Ovary (tissue), 7 donors: ENCODE measurements at regions not wholly inside any gene's neighbourhood (a gene's known extent, or its start where the extent isn't known, plus 50 kb on each side); places are given as distances from the start of the nearest gene placed in this dataset.

Experiments
- DNase-seq, 5 donors: peaks; one replicate each; pipeline ENCODE4 v3.0.0-alpha.2; 2019 to 2020
- H3K27ac ChIP-seq, 2 donors: fragments of 200-600 bp; one replicate each; pipeline versions ENCODE4 v1.5.1 to v1.8.0; 2019 to 2022
- H3K27me3 ChIP-seq: fragments of 200-600 bp; one replicate; pipeline ENCODE4 v1.8.0; 2022
- H3K36me3 ChIP-seq: fragments of 200-600 bp; sonication (generic); one replicate; pipeline ENCODE4 v1.5.1; 2019
- H3K4me1 ChIP-seq: one replicate; pipeline ENCODE4 v1.8.1; 2013; ENCODE audit warnings: mild to moderate bottlenecking, moderate library complexity; ENCODE audit not compliant: insufficient read depth
- H3K4me3 ChIP-seq: fragments of 200-600 bp; sonication (generic); one replicate; pipeline ENCODE4 v1.5.1; 2017
- H3K9me3 ChIP-seq, 2 donors: fragments of 200-600 bp in 1 of 2; sonication (generic) in 1 of 2; one replicate each; pipeline versions ENCODE4 v1.5.1 to v1.8.1; 2013 to 2019; ENCODE audit warnings: mild to moderate bottlenecking in 1 of 2, moderate library complexity in 1 of 2
- EP300 ChIP-seq: sonication (generic); formaldehyde crosslinking; IDR thresholded peaks from one replicate; pipeline ENCODE4 v1.6.1; 2017; ENCODE audit warnings: antibody characterized with exemption
- POLR2A ChIP-seq: fragments of 450-650 bp; IDR thresholded peaks from one replicate; pipeline ENCODE4 v1.6.1; 2017; ENCODE audit warnings: antibody characterized with exemption, mild to moderate bottlenecking, moderate library complexity
- WGBS, 3 donors: extraction: QIAGEN DNeasy Blood & Tissue Kit in 1 of 3; methylation state at CpG; one replicate each; pipeline versions ENCODE4 v1.1.5 to v1.1.7; 2013 to 2017; 5-methylcytosine and 5-hydroxymethylcytosine counted together
- intact Hi-C, 4 donors: fragments of 100-400 bp; cut with DNase I; formaldehyde crosslinking; loops; one replicate each; pipeline versions ENCODE4 v1.11.0 to v1.15.1; 2022 to 2023
- TF ChIP-seq, protein P1 (sequence below), 3 donors: fragments of 450-650 bp in 2 of 3; fragments of 200-600 bp in 1 of 3; IDR thresholded peaks; one replicate each; pipeline versions ENCODE4 v1.5.1 to v1.8.0; 2016 to 2022; ENCODE audit warnings: antibody characterized with exemption in 3 of 3, mild to moderate bottlenecking in 1 of 3
- donor health status: DM: no; HTN: no; CAD: no; lungs with moderate emphysema.
- donor health status: DM: no; HTN: no; CAD: no.
- donor health status: Bipolar disorder and iron deficiency.
- donor health status: DM: no; HTN: no; CAD: no.
- donor health status: DM: yes; HTN: yes; CAD: no.

DNA sequence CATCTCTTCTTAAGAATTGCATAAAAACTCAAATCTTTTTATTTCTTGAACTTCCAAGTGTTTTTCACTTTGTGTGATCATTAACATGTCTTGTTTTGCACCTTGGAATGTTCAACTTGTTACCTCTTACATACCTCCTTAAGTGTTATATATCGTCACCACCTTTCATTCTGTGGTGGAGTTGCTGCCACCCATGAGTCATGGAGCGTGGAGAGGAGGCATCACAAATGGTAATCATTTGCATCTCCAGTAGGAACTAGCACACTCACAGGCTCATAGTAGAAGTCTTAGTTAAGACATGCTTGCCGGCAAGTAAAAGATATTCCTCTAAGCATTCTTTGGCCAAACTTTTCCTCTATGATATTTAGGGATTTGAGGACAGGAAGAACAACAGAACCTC lies 67.0 kb upstream of the VCX start:
- no peak overlapping the region for H3K27ac ChIP-seq
- intact Hi-C loops, result no loop called here
- WGBS, 3 donors, result 75 to 83% (median 82%) methylated on average over 3 of the region's 3 CpGs
- H3K4me1 ChIP-seq, result no peaks in the 10 kb centered on the region
- H3K9me3 ChIP-seq, result no peaks in the 10 kb centered on the region
- DNase-seq, result no peak
- TF ChIP-seq POLR2A (no peak), EP300 (no peak)
- TF ChIP-seq, protein P1, sequence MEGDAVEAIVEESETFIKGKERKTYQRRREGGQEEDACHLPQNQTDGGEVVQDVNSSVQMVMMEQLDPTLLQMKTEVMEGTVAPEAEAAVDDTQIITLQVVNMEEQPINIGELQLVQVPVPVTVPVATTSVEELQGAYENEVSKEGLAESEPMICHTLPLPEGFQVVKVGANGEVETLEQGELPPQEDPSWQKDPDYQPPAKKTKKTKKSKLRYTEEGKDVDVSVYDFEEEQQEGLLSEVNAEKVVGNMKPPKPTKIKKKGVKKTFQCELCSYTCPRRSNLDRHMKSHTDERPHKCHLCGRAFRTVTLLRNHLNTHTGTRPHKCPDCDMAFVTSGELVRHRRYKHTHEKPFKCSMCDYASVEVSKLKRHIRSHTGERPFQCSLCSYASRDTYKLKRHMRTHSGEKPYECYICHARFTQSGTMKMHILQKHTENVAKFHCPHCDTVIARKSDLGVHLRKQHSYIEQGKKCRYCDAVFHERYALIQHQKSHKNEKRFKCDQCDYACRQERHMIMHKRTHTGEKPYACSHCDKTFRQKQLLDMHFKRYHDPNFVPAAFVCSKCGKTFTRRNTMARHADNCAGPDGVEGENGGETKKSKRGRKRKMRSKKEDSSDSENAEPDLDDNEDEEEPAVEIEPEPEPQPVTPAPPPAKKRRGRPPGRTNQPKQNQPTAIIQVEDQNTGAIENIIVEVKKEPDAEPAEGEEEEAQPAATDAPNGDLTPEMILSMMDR (IDR thresholded peaks at IDR 0.05), result no peak
- H3K27me3 ChIP-seq, result no peaks in the 10 kb centered on the region
- H3K4me3 ChIP-seq, result no peak overlapping the region
- H3K36me3 ChIP-seq, result no peaks in the 10 kb centered on the region

DNA sequence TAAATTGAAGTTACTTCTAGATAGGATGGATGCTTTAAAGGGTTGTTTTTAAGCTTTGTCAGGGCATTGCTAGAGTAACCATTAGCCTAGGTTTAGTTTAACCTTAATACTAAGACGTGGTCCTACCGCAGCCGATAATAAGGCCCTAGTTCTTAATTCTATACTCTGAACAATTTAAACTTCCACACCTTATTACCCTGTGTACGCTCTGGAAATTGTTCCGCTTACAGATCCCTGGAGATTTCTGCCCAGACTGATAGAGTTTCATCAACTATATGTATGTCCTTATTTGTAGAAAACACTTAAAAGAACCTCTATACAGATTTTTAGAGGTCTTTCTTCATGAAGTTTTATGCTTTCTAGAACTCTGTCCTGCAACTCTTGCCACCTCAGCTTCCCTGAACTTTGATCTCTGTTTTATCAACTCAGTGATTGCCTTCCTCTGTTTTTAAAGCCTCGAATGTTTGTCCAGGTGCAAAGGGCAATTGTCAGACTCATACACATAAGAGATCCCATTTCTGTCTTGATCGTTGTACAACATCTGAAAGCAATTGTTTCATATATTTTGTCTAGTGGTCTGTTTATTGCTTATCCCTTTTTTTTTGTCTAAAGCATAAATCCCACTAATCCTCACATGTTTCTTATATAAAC lies 71.1 kb upstream of the VCX start:
- Histone ChIP-seq H3K9me3 (no peaks in the 10 kb centered on the region), H3K4me3 (no peak overlapping the region), H3K27ac (no peak overlapping the region), H3K36me3 (no peaks in the 10 kb centered on the region), H3K27me3 (no peaks in the 10 kb centered on the region), H3K4me1 (no peaks in the 10 kb centered on the region)
- no peak for DNase-seq
- no peak for TF ChIP-seq POLR2A
- TF ChIP-seq EP300, result no peak
- TF ChIP-seq, protein P1 (IDR thresholded peaks at IDR 0.05), result no peak
- intact Hi-C loops, result no loop called here
- 73 to 77% (median 75%) methylated on average over 7 of the region's 7 CpGs for WGBS, 3 donors

DNA sequence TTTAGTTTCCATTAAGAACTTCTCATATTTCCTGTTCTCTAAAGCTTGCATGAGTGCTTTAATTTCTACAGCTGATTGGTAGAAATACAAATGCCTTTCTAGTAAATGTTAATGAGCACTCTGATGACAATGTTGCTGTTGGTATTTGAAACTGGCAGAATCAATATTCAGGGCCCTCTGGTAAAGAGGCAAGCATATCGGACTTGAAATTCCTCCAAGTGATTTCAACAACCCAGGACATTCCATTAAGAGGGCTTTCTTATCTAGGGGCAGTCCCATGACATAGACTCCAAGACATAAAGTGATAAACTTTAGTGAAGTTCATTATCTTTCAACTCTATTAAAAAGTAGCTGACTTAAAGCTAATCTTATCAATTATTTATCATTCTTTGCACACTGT lies 83.1 kb upstream of the VCX start:
- intact Hi-C loops, result no loop called here
- 45 to 53% (median 46%) methylated on average over 1 of the region's 1 CpG for WGBS, 3 donors
- no peaks in the 10 kb centered on the region for H3K9me3 ChIP-seq
- no peak for DNase-seq
- no peak overlapping the region for H3K4me3 ChIP-seq
- no peak for TF ChIP-seq POLR2A
- TF ChIP-seq, protein P1 (IDR thresholded peaks at IDR 0.05), result no peak
- no peak for TF ChIP-seq EP300
- no peaks in the 10 kb centered on the region for H3K27me3 ChIP-seq
- H3K36me3 ChIP-seq, result no peaks in the 10 kb centered on the region
- H3K4me1 ChIP-seq, result no peaks in the 10 kb centered on the region
- no peak overlapping the region for H3K27ac ChIP-seq

DNA sequence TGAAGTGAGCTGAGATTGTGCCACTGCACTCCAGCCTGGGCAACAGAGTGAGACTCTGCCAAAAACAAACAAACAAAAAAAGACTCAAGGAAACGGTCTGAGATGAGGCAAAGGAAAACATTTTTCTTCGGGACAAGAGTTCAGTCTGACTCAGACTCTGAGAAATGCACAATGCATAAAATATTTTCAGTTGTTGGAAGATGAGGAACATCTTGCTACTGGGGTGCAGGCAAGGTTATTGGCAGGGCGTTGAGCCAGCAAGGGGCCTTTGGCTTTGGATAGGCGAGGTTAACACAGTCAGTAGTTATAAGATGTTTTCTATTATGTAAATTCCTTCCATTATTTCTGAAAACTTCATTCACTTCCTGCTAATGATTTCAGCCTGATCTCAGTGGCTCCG lies 96.1 kb upstream of the VCX start:
- Histone ChIP-seq H3K27ac (no peak overlapping the region), H3K4me3 (no peak overlapping the region), H3K4me1 (no peaks in the 10 kb centered on the region), H3K9me3 (no peaks in the 10 kb centered on the region), H3K36me3 (no peaks in the 10 kb centered on the region), H3K27me3 (no peaks in the 10 kb centered on the region)
- 34 to 43% (median 38%) methylated on average over 5 of the region's 5 CpGs for WGBS, 3 donors
- intact Hi-C loops, result no loop called here
- TF ChIP-seq EP300 (no peak), POLR2A (no peak)
- TF ChIP-seq, protein P1 (IDR thresholded peaks at IDR 0.05), result no peak
- DNase-seq, result no peak
